Skeletal muscle tissue (tissue), 3 donors: ENCODE measurements at regions not wholly inside any gene's neighbourhood (a gene's known extent, or its start where the extent isn't known, plus 50 kb on each side); places are given as distances from the start of the nearest gene placed in this dataset.
"Not testable (repeated sequence)": the region's sequence is repeated elsewhere in the genome, so short reads cannot be mapped to it uniquely, and the experiment has no call there.

Source experiments
- H3K27ac ChIP-seq: one replicate; pipeline ENCODE4 v1.7.0; 2013; ENCODE audit warnings: mild to moderate bottlenecking, low read depth, low read length, inconsistent platforms
- H3K27me3 ChIP-seq, 3 donors: one replicate each; pipeline ENCODE4 v1.7.0; 2013; ENCODE audit warnings: low read length in 3 of 3; ENCODE audit not compliant: control insufficient read depth in 3 of 3, insufficient read depth in 3 of 3
- H3K36me3 ChIP-seq, 3 donors: one replicate each; pipeline ENCODE4 v1.7.0; 2013; ENCODE audit warnings: low read length in 3 of 3; ENCODE audit not compliant: control insufficient read depth in 3 of 3, insufficient read depth in 3 of 3
- H3K4me1 ChIP-seq, 3 donors: one replicate each; pipeline ENCODE4 v1.7.0; 2013; ENCODE audit warnings: low read length in 3 of 3, mild to moderate bottlenecking in 3 of 3; ENCODE audit not compliant: control insufficient read depth in 3 of 3, insufficient read depth in 3 of 3
- H3K4me3 ChIP-seq, 3 donors: one replicate each; pipeline ENCODE4 v1.7.0; 2013; ENCODE audit warnings: low read length in 3 of 3
- H3K9ac ChIP-seq, 3 donors: one replicate each; pipeline ENCODE4 v1.7.0; 2013; ENCODE audit warnings: low read length in 3 of 3, mild to moderate bottlenecking in 3 of 3, moderate library complexity in 2 of 3, low read depth in 1 of 3
- H3K9me3 ChIP-seq, 3 donors: one replicate each; pipeline ENCODE4 v1.7.0; 2013; ENCODE audit warnings: low read length in 3 of 3; ENCODE audit not compliant: control insufficient read depth in 3 of 3
- donor health status: Osteomylitis.

DNA sequence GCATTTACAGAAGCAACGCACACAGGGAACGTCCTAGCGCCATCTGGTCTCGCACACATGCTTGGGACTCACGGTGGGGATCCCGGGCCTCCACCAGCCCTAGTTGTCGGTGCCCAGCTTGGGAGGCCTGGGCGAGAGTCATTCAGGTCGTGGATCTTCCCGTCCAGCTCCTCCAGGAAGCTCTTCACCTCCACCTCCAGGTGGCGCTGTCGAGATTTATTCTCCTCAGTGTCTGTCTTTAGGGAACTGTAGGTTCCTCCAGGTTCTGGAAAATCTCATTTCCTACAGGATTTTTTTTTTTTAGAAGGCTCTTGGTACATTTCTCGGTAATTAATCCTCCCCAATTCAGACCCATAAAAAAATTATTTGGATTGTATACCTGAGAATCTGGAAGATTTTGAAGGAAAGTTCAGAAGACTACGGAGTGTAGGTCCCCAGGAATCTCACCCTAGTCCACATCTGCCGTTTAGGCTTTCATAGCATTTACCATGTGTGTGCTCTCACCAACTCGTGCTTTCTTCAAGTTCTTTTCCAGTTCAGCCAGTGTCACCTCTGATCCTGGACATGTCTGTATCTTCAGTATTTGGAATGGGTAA, 910.0 kb downstream of the TMEM121 start:
- Histone ChIP-seq H3K9ac (no peak overlapping the region), H3K9me3 (no peaks in the 10 kb centered on the region), H3K4me3 (no peak overlapping the region), H3K4me1 (no peaks in the 10 kb centered on the region), H3K27ac (no peak overlapping the region), H3K27me3 (no peaks in the 10 kb centered on the region), H3K36me3 (no peaks in the 10 kb centered on the region)

DNA sequence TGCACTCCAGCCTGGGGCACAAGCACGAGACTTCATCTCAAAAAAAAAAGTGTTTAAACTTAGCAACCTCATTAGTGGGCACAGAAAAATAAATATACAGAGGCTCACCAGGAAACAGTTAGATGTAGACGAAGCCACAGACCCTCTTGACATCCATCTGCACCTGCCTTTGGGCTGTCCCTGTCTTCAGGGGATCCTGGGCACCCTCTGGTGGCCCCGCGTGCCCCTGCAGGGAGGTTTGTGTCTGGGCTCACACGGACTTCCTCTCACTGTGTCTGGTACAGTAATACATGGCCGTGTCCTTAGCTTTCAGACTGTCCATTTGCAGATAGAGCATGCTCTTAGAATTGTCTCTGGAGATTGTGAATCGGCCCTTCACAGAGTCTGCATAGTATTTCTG, 916.5 kb downstream of the TMEM121 start:
- Histone ChIP-seq H3K27ac (no peak overlapping the region), H3K9me3 (no peaks in the 10 kb centered on the region), H3K4me3 (no peak overlapping the region), H3K27me3 (peaks cover 0 to 3% (median 0%) of the 10 kb centered on the region in 3 donors), H3K36me3 (no peaks in the 10 kb centered on the region), H3K4me1 (no peaks in the 10 kb centered on the region), H3K9ac (no peak overlapping the region)

DNA sequence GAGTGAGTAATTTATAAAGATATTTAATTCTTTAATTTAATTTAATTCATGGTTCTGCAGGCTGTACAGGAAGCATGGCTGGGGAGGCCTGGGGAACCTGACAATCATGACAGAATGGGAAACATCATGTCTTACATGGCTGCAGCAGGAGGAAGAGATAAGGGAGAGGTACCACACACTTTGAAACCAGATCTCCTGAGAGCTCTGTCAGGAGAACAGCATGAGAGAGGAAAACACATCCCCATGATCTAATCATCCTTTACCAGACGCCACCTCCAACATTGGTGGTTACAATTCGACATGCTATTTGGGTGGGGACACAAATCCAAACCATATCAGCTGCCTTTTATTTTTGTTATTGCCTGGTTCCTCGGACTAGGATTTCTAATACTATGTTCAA, 928.6 kb downstream of the TMEM121 start:
- Histone ChIP-seq H3K4me3 (no peak overlapping the region), H3K9me3 (no peaks in the 10 kb centered on the region), H3K27ac (no peak overlapping the region), H3K36me3 (no peaks in the 10 kb centered on the region), H3K9ac (no peak overlapping the region), H3K4me1 (no peaks in the 10 kb centered on the region), H3K27me3 (no peaks in the 10 kb centered on the region)

- Histone ChIP-seq H3K9ac (no peak overlapping the region), H3K27ac (no peak overlapping the region), H3K9me3 (no peaks in the 10 kb centered on the region), H3K4me1 (no peaks in the 10 kb centered on the region), H3K27me3 (no peaks in the 10 kb centered on the region), H3K4me3 (no peak overlapping the region), H3K36me3 (no peaks in the 10 kb centered on the region)
These were observed 933.8 kb downstream of the TMEM121 start for GRCh38 chr14:106459971-106460730.

GRCh38 chr14:106460916-106461315, 934.5 kb downstream of the TMEM121 start:
- no peaks in the 10 kb centered on the region for H3K27me3 ChIP-seq
- no peaks in the 10 kb centered on the region for H3K9me3 ChIP-seq
- H3K9ac ChIP-seq = no peak overlapping the region
- no peak overlapping the region for H3K4me3 ChIP-seq
- no peaks in the 10 kb centered on the region for H3K4me1 ChIP-seq
- H3K27ac ChIP-seq = no peak overlapping the region
- H3K36me3 ChIP-seq = no peaks in the 10 kb centered on the region

DNA sequence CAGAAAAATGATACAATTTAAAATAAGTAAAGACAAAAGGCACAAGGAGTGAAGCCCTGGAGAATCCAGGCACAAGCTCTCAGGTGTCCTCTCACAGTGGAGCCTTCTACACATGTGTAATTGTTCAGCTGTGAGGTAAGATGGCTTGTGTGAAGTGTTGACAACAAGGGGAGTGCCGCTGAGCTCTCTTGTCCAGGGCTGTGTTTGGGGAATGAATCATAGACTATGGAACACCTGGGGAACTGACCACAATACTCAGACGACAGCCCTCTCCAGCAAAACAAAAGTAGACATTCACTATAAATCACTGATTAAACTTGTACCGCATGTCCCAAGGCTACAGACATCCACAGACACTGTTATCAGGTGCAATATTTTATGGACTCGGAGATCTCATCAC, 940.1 kb downstream of the TMEM121 start:
- H3K27ac ChIP-seq, H3K4me3 ChIP-seq, H3K36me3 ChIP-seq, H3K9me3 ChIP-seq, H3K9ac ChIP-seq, H3K27me3 ChIP-seq, H3K4me1 ChIP-seq: not testable (repeated sequence)

DNA sequence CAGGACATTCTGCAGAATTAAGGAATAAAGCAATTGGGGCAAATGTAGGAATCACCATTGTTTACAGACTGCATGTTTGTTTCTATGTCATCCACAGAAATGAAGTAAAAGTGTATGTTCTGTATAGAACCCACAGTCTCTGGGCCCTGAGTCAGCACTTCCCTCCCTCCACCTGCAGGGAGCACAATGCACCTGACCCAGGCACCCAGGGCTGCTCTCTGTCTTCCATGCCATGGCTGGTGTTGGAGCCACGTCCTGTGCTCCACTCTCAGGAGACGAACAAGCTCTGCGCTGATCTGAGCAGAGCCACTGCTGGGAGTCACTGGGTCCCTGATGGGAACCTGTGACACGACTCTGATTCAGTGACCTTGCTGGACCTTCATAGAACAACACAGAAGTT, 942.5 kb downstream of the TMEM121 start:
- not testable (repeated sequence) for H3K9ac ChIP-seq, H3K27ac ChIP-seq, H3K27me3 ChIP-seq, H3K4me3 ChIP-seq, H3K9me3 ChIP-seq, H3K36me3 ChIP-seq, H3K4me1 ChIP-seq

DNA sequence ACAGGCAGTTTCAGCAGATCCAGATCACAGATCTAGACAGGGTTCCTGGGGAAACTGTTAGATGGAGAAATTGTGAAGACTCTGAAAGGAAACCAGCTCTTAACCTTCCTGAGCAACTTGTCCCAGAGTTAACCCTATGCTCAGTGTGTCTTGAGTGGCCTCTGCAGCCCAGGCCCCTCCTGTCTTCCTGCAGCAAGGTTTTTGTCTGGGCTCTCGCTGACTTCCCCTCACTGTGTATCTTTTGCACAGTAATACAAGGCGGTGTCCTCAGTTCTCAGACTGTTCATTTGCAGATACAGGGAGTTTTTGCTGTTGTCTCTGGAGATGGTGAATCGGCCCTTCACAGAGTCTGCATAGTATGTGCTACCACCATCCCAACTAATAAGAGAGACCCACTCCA, 943.6 kb downstream of the TMEM121 start:
- H3K4me3 ChIP-seq, H3K9ac ChIP-seq, H3K27ac ChIP-seq, H3K27me3 ChIP-seq, H3K9me3 ChIP-seq, H3K36me3 ChIP-seq, H3K4me1 ChIP-seq: not testable (repeated sequence)

- H3K4me3 ChIP-seq, H3K4me1 ChIP-seq, H3K27ac ChIP-seq, H3K9me3 ChIP-seq, H3K36me3 ChIP-seq, H3K9ac ChIP-seq, H3K27me3 ChIP-seq: not testable (repeated sequence)
These were observed 948.1 kb downstream of the TMEM121 start for GRCh38 chr14:106474261-106475028.

DNA sequence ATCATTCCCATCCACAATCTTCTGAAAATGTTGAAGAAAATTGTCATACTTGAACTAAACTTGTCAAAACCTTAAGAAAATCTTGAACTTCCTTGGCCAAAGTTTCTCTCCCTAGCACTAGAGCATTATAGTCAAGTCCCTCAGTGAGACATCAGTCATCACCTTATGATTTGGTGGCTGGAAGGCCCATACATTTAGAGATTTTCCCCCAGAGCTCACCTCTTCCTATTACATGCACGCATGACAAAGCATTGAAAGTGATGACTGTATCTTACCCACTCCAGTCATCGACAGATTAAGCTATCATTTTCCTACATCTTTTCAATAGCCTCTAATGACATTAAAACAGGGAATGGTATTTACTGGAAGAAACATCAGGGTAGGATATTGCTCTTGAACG, 948.8 kb downstream of the TMEM121 start:
- H3K9me3 ChIP-seq, H3K36me3 ChIP-seq, H3K27me3 ChIP-seq, H3K4me1 ChIP-seq, H3K4me3 ChIP-seq, H3K27ac ChIP-seq, H3K9ac ChIP-seq: not testable (repeated sequence)
